H1 (cell line): ENCODE measurements at regions not wholly inside any gene's neighbourhood (a gene's known extent, or its start where the extent isn't known, plus 50 kb on each side); places are given as distances from the start of the nearest gene placed in this dataset.

Source experiments
- CTCF ChIA-PET: fragments of 300-600 bp; sonication (Branson Sonifier 250); formaldehyde crosslinking; loops from one replicate; lab custom pipeline; 2021; ENCODE audit not compliant: partially characterized antibody; lab: Charles Lee
- POLR2A ChIA-PET: fragments of 300-600 bp; sonication (Branson Sonifier 250); formaldehyde crosslinking; loops from one replicate; lab custom pipeline; 2021; ENCODE audit warnings: inconsistent platforms; ENCODE audit not compliant: partially characterized antibody; lab: Charles Lee
- DNase-seq, 2 experiments: peaks; one replicate each; pipeline versions ENCODE4 v3.0.0 to v3.0.0-alpha.2; 2010 to 2022; ENCODE audit warnings: low spot score in 2 of 2, low read depth in 1 of 2, mixed read lengths in 1 of 2
- FAIRE-seq: peaks from 2 replicates; lab custom pipeline; 2011; peaks lifted over from hg19 to GRCh38; lab: Jason Lieb, UNC
- H2AFZ ChIP-seq: 2 replicates; pipeline ENCODE4 v1.8.1; 2012; ENCODE audit warnings: low read length, inconsistent platforms
- H2AK5ac ChIP-seq: 2 replicates; pipeline ENCODE4 v1.6.1; 2013; ENCODE audit warnings: low read depth, low read length
- H2BK120ac ChIP-seq: replicated peaks from 2 replicates; pipeline ENCODE3; 2013; ENCODE audit warnings: low read depth, low read length, inconsistent platforms
- H2BK12ac ChIP-seq: 2 replicates; pipeline ENCODE4 v1.6.1; 2013; ENCODE audit warnings: low read depth, low read length
- H2BK15ac ChIP-seq: 2 replicates; pipeline ENCODE4 v1.6.1; 2013; ENCODE audit warnings: low read length
- H2BK20ac ChIP-seq: 2 replicates; pipeline ENCODE4 v1.6.1; 2013; ENCODE audit warnings: low read length
- H2BK5ac ChIP-seq: 2 replicates; pipeline ENCODE4 v1.6.1; 2013; ENCODE audit warnings: low read depth, low read length
- H3K14ac ChIP-seq: 2 replicates; pipeline ENCODE4 v1.6.1; 2013; ENCODE audit warnings: inconsistent platforms; ENCODE audit not compliant: insufficient read length
- H3K18ac ChIP-seq: 2 replicates; pipeline ENCODE4 v1.6.1; 2013; ENCODE audit warnings: low read length; ENCODE audit errors: extremely low read depth
- H3K23ac ChIP-seq: 2 replicates; pipeline ENCODE4 v1.6.1; 2013; ENCODE audit warnings: inconsistent platforms; ENCODE audit not compliant: insufficient read length
- H3K23me2 ChIP-seq: 2 replicates; pipeline ENCODE4 v1.6.1; 2013; ENCODE audit warnings: low read depth, low read length
- H3K27ac ChIP-seq: 2 replicates; pipeline ENCODE4 v1.6.1; 2011; ENCODE audit warnings: low read depth, low read length, inconsistent platforms
- H3K27me3 ChIP-seq, 4 experiments: replicated peaks in 1 of 4; 1 replicate in 1 of 4; 2 replicates in 3 of 4; pipeline versions ENCODE4 v1.6.1 to v1.8.1; 2011 to 2013; ENCODE audit warnings: low read length in 3 of 4, mild to moderate bottlenecking in 3 of 4, inconsistent platforms in 2 of 4, mixed read lengths in 2 of 4, moderate library complexity in 1 of 4; ENCODE audit not compliant: control insufficient read depth in 3 of 4, insufficient read depth in 3 of 4; ENCODE audit errors: extremely low read depth in 1 of 4
- H3K36me3 ChIP-seq, 4 experiments: 2 replicates each; pipeline versions ENCODE4 v1.6.1 to v1.8.1; 2011 to 2013; ENCODE audit warnings: mild to moderate bottlenecking in 4 of 4, low read length in 3 of 4, moderate library complexity in 2 of 4, control low read depth in 1 of 4, inconsistent platforms in 1 of 4; ENCODE audit not compliant: insufficient read depth in 4 of 4, control insufficient read depth in 2 of 4
- H3K4ac ChIP-seq: replicated peaks from 2 replicates; pipeline ENCODE3; 2013; ENCODE audit warnings: low read length, low read depth, mixed read lengths, inconsistent platforms; ENCODE audit not compliant: insufficient read length
- H3K4me1 ChIP-seq, 4 experiments: replicated peaks in 1 of 4; 1 replicate in 1 of 4; 2 replicates in 3 of 4; pipeline versions ENCODE4 v1.6.1 to v1.8.1; 2011 to 2013; ENCODE audit warnings: low read length in 3 of 4, inconsistent platforms in 2 of 4, mixed read lengths in 1 of 4; ENCODE audit not compliant: insufficient read depth in 4 of 4, control insufficient read depth in 3 of 4
- H3K4me2 ChIP-seq, 2 experiments: 2 replicates each; pipeline versions ENCODE4 v1.6.1 to v1.8.1; 2011 to 2013; ENCODE audit warnings: low read depth in 2 of 2, low read length in 2 of 2, control low read depth in 1 of 2, inconsistent platforms in 1 of 2, mild to moderate bottlenecking in 1 of 2; ENCODE audit not compliant: insufficient read depth in 1 of 2
- H3K4me3 ChIP-seq, 4 experiments: fragments of 200-600, 300-600 bp in 1 of 4; sonication (generic), shearing (Covaris generic), sonication (Bioruptor Twin) in 1 of 4; 2 replicates each; pipeline versions ENCODE4 v1.5.1 to v1.8.1; 2011 to 2016; ENCODE audit warnings: low read length in 4 of 4, low read depth in 3 of 4, control low read depth in 2 of 4, inconsistent platforms in 2 of 4, mild to moderate bottlenecking in 2 of 4, mixed read lengths in 1 of 4, moderate library complexity in 1 of 4; ENCODE audit not compliant: insufficient read depth in 2 of 4; ENCODE audit errors: extremely low read depth in 1 of 4
- H3K56ac ChIP-seq: replicated peaks from 2 replicates; pipeline ENCODE3; 2013; ENCODE audit warnings: low read depth, mild to moderate bottlenecking, mixed read lengths, low read length, inconsistent platforms; ENCODE audit not compliant: insufficient read length
- H3K79me1 ChIP-seq: 2 replicates; pipeline ENCODE4 v1.6.1; 2013; ENCODE audit warnings: low read depth, low read length, control low read depth
- H3K79me2 ChIP-seq, 2 experiments: 2 replicates each; pipeline versions ENCODE4 v1.6.1 to v1.8.1; 2012 to 2013; ENCODE audit warnings: low read length in 2 of 2, mild to moderate bottlenecking in 2 of 2, inconsistent platforms in 1 of 2; ENCODE audit not compliant: insufficient read depth in 2 of 2, control insufficient read depth in 1 of 2
- H3K9ac ChIP-seq, 4 experiments: replicated peaks in 1 of 4; 1 replicate in 1 of 4; 2 replicates in 3 of 4; pipeline versions ENCODE4 v1.6.1 to v1.8.1; 2011 to 2013; ENCODE audit warnings: low read depth in 3 of 4, low read length in 3 of 4, control low read depth in 2 of 4, mild to moderate bottlenecking in 2 of 4, moderate library complexity in 2 of 4, inconsistent platforms in 1 of 4; ENCODE audit errors: extremely low read depth in 1 of 4
- H3K9me3 ChIP-seq, 2 experiments: 2 replicates each; pipeline versions ENCODE4 v1.6.1 to v1.8.1; 2012 to 2013; ENCODE audit warnings: mild to moderate bottlenecking in 2 of 2, moderate library complexity in 2 of 2, control low read depth in 1 of 2, inconsistent platforms in 1 of 2, low read depth in 1 of 2, low read length in 1 of 2, mixed read lengths in 1 of 2; ENCODE audit not compliant: insufficient read depth in 2 of 2
- H4K20me1 ChIP-seq, 2 experiments: replicated peaks in 1 of 2; 2 replicates each; pipeline versions ENCODE3 to v1.8.1; 2011 to 2013; ENCODE audit warnings: inconsistent platforms in 2 of 2, low read length in 2 of 2, mild to moderate bottlenecking in 1 of 2; ENCODE audit not compliant: insufficient read depth in 2 of 2, control insufficient read depth in 1 of 2
- H4K5ac ChIP-seq: 2 replicates; pipeline ENCODE4 v1.6.1; 2013; ENCODE audit warnings: low read length, low read depth, mixed read lengths, inconsistent platforms; ENCODE audit not compliant: insufficient read length
- H4K8ac ChIP-seq: 2 replicates; pipeline ENCODE4 v1.8.0; 2013; ENCODE audit warnings: mild to moderate bottlenecking, moderate library complexity, low read length, inconsistent platforms; ENCODE audit not compliant: insufficient read depth; ENCODE audit errors: extremely low read depth
- H4K91ac ChIP-seq: replicated peaks from 2 replicates; pipeline ENCODE3; 2013; ENCODE audit warnings: low read length, mixed read lengths, inconsistent platforms; ENCODE audit not compliant: insufficient read length
- JUND ChIP-seq: IDR thresholded peaks from 2 replicates; pipeline ENCODE4 v1.6.1; 2011; ENCODE audit warnings: mild to moderate bottlenecking, improper control_type of control experiment, low read length
- WGBS, 2 experiments: shearing (Covaris generic) in 1 of 2; methylation state at CpG; one replicate each; pipeline versions ENCODE4 v1.1.6 to v1.1.7; 2013 to 2015; ENCODE audit warnings: low lambda C conversion rate in 2 of 2, mixed read lengths in 2 of 2, inconsistent platforms in 1 of 2, low coverage in 1 of 2, missing lambda C conversion rate in 1 of 2; ENCODE audit not compliant: insufficient replicate concordance in 2 of 2, insufficient coverage in 1 of 2, insufficient read length in 1 of 2; ENCODE audit errors: extremely low coverage in 1 of 2, missing lambda C conversion rate in 1 of 2; 5-methylcytosine and 5-hydroxymethylcytosine counted together

GRCh38 chr6:138031417-138031816 lies 75.8 kb downstream of the PERP start:
- Histone ChIP-seq H3K23ac (no peak overlapping the region), H3K14ac (no peak overlapping the region), H3K4me3 (no peak overlapping the region), H3K4me2 (no peak overlapping the region), H2BK120ac (no peak overlapping the region), H3K9ac (no peak overlapping the region), H2BK5ac (no peak overlapping the region), H2BK20ac (no peak overlapping the region), H2BK12ac (no peak overlapping the region), H3K4me1 (no peaks in the 10 kb centered on the region), H3K27ac (no peak overlapping the region), H3K79me2 (no peaks in the 10 kb centered on the region), H3K9me3 (no peaks in the 10 kb centered on the region), H4K20me1 (no peaks in the 10 kb centered on the region), H3K56ac (no peak overlapping the region), H4K91ac (no peak overlapping the region), H2AFZ (no peak overlapping the region), H4K8ac (no peak overlapping the region), H3K79me1 (no peaks in the 10 kb centered on the region), H3K4ac (no peak overlapping the region), H3K36me3 (no peaks in the 10 kb centered on the region), H2BK15ac (no peak overlapping the region), H3K27me3 (no peaks in the 10 kb centered on the region), H3K18ac (no peak overlapping the region), H3K23me2 (no peaks in the 10 kb centered on the region), H4K5ac (no peak overlapping the region), H2AK5ac (no peak overlapping the region)
- CTCF ChIA-PET, result interaction anchor here (1.0 to 1.4 kb wide), 6 partner anchors 10 to 327 kb away, joined by 3 to 5 read pairs (median 3); no protein-coding TSS in a partner anchor
- POLR2A ChIA-PET, result no interaction called here
- 84% methylated on average over 4 of the region's 4 CpGs; no CpG with 5 or more reads in 1 of the 2 experiments for WGBS, 2 experiments
- DNase-seq (no peak), FAIRE-seq (no peak)
- no peak for TF ChIP-seq JUND
